ENCODE measurements at regions not wholly inside any gene's neighbourhood (a gene's known extent, or its start where the extent isn't known, plus 50 kb on each side); places are given as distances from the start of the nearest gene placed in this dataset.
"Not testable (repeated sequence)": the region's sequence is repeated elsewhere in the genome, so short reads cannot be mapped to it uniquely, and the experiment has no call there.

- TF ChIP-seq ZFX (IDR thresholded peaks at IDR 0.05; ENCODE audit: borderline replicate concordance) (no peak), CTCF (IDR thresholded peaks at IDR 0.05) (no peak)
- no peak overlapping the region for H3K27ac ChIP-seq
Observed at GRCh38 chr11:23314162-23314561, 453.9 kb upstream of the CCDC179 start.

GRCh38 chr11:23315286-23315685 is 455.0 kb upstream of the CCDC179 start:
- H3K27ac ChIP-seq = no peak overlapping the region
- TF ChIP-seq ZFX (IDR thresholded peaks at IDR 0.05; ENCODE audit: borderline replicate concordance) (no peak), CTCF (IDR thresholded peaks at IDR 0.05) (no peak)

- no peak overlapping the region for H3K27ac ChIP-seq
Observed at GRCh38 chr11:23317816-23318215, 457.5 kb upstream of the CCDC179 start.

GRCh38 chr11:23318670-23319069 is 458.4 kb upstream of the CCDC179 start:
- no peak for TF ChIP-seq ZFX (IDR thresholded peaks at IDR 0.05; ENCODE audit: borderline replicate concordance)
- no peak overlapping the region for H3K27ac ChIP-seq

More at GRCh38 chr11:23317816-23318215, 457.5 kb upstream of the CCDC179 start:
- TF ChIP-seq ZFX (IDR thresholded peaks at IDR 0.05; ENCODE audit: borderline replicate concordance) (no peak), CTCF (IDR thresholded peaks at IDR 0.05) (no peak)

- no peak overlapping the region for H3K27ac ChIP-seq
- TF ChIP-seq CTCF (IDR thresholded peaks at IDR 0.05) = no peak
Observed at GRCh38 chr11:23320131-23320530, 459.9 kb upstream of the CCDC179 start.

- H3K27ac ChIP-seq = not testable (repeated sequence)
Observed at GRCh38 chr11:23335586-23335985, 475.3 kb upstream of the CCDC179 start.

- no peak overlapping the region for H3K27ac ChIP-seq
- no peak for TF ChIP-seq ZFX (IDR thresholded peaks at IDR 0.05; ENCODE audit: borderline replicate concordance)
Observed at GRCh38 chr11:23336961-23337360, 476.7 kb upstream of the CCDC179 start.

GRCh38 chr11:23353611-23354010 is 493.3 kb upstream of the CCDC179 start:
- TF ChIP-seq ZFX (IDR thresholded peaks at IDR 0.05; ENCODE audit: borderline replicate concordance) (no peak), CTCF (IDR thresholded peaks at IDR 0.05) (no peak)
- no peak overlapping the region for H3K27ac ChIP-seq

- no peak overlapping the region for H3K27ac ChIP-seq
- TF ChIP-seq CTCF (IDR thresholded peaks at IDR 0.05) (no peak), ZFX (IDR thresholded peaks at IDR 0.05; ENCODE audit: borderline replicate concordance) (no peak)
Observed at GRCh38 chr11:23359297-23359696, 499.0 kb upstream of the CCDC179 start.
